ENCODE measurements at regions not wholly inside any gene's neighbourhood (a gene's known extent, or its start where the extent isn't known, plus 50 kb on each side); places are given as distances from the start of the nearest gene placed in this dataset.

DNA sequence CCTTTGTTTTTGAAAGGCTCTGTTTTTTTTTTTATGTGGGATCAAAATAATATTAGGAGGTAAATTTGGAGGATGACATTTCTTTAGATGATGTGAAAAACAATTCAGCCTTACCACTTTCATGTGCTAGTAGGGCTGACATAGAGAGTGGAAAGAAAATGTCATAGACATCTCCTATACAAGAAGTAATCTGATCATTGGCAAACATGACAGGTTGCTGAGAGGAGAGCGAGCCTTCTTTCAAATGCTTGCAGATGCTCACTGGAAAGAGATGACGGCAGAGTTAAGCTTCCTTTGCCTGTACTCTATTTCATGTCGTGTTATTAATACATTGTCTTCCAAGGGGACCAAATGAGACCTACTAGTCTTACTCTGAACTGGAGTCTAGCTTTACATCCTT, 160.1 kb upstream of the DAP start:
- no peak for DNase-seq (ENCODE audit: low read depth)
- no peak overlapping the region for H3K4me3 ChIP-seq (ENCODE audit: low read depth, low read length)
- no peak for TF ChIP-seq CTCF (conservative IDR thresholded peaks at IDR 0.05; ENCODE audit: low read depth, low read length)

DNA sequence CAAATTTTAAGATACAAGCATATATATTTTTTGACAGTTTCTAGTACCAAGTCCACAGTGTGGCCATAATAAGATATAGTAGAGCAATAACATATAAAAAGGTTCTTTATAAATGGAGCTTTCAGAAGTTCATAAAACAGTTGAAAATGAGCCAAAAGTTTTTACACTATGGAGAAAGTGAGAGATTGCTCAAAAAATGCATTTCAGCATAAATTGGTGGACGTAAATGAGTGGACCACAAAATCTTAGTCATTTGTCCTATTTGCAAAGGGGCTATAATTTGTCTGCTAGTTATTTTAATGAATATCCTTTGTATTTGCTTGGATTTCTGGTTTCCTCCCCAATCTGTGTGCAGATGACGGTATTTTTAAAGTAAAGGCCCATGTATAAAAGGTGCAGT, 159.4 kb upstream of the DAP start:
- no peak for TF ChIP-seq CTCF (conservative IDR thresholded peaks at IDR 0.05; ENCODE audit: low read depth, low read length)
- no peak for DNase-seq (ENCODE audit: low read depth)
- no peak overlapping the region for H3K4me3 ChIP-seq (ENCODE audit: low read depth, low read length)

DNA sequence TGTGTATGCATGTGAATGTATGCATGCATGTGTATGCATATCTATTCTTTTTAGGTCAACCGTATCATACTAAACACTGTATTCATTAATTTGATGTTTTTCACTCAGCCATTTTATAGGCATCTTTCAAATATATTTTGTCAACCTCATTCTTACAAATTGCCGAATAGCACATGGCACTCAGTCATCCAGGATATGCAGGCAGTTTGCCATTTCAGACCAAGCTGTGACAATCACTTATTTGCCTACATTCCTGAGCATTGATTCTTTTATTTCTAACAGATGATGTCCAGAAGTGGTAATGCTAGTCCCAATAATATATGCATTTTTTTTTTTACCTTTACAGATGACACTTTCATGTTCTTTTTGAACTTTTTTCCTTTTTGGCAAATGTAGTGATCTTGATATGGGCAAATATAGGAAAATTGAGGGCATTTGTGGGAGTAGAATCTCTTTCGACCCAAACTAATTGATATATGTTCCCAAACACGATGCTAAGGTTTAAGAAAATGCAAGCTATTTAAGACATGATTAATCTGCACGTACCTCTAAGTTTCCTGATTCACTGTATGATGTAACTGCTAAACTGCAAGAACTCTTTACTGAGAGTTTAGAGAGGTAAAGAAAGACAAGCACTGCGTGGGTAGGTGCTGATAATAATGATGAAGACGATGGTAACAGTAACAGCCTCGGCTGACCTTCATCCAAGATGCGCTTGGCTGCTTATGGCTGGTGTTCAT, 153.9 kb upstream of the DAP start:
- H3K4me3 ChIP-seq (ENCODE audit: low read depth, low read length), result no peak overlapping the region

GRCh38 chr5:10913841-10914240, 152.8 kb upstream of the DAP start:
- TF ChIP-seq CTCF (conservative IDR thresholded peaks at IDR 0.05; ENCODE audit: low read depth, low read length), result no peak
- H3K4me3 ChIP-seq (ENCODE audit: low read depth, low read length), result no peak overlapping the region
- peak; percentile 42 for DNase-seq (ENCODE audit: low read depth)

More for the DNA sequence above, 153.9 kb upstream of the DAP start:
- DNase-seq (ENCODE audit: low read depth), result no peak
- no peak for TF ChIP-seq CTCF (conservative IDR thresholded peaks at IDR 0.05; ENCODE audit: low read depth, low read length)

GRCh38 chr5:10913181-10913810, 152.3 kb upstream of the DAP start:
- no peak overlapping the region for H3K4me3 ChIP-seq (ENCODE audit: low read depth, low read length)
- no peak for TF ChIP-seq CTCF (conservative IDR thresholded peaks at IDR 0.05; ENCODE audit: low read depth, low read length)

DNA sequence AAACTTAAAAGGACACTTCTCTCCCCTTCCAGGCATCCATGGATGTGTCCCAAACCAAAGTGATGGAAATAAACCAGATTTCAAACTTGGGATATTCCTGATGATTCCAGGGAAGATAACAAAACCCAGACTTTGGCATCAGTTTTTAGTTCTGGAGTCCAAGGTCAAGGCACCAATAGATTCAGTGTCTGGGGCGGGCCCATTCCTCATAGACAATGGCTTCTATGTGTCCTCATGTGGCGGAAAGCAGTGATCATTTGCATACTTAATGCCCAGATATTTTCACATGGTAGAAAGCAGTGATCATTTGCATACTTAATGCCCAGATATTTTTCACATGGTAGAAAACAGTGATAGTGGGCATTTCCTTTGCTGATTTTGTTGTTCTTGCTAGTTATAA, 151.4 kb upstream of the DAP start:
- no peak for DNase-seq (ENCODE audit: low read depth)
- TF ChIP-seq CTCF (conservative IDR thresholded peaks at IDR 0.05; ENCODE audit: low read depth, low read length), result no peak
- no peak overlapping the region for H3K4me3 ChIP-seq (ENCODE audit: low read depth, low read length)

More at GRCh38 chr5:10913181-10913810, 152.3 kb upstream of the DAP start:
- DNase-seq (ENCODE audit: low read depth), result no peak

- DNase-seq (ENCODE audit: low read depth), result no peak
- no peak for TF ChIP-seq CTCF (conservative IDR thresholded peaks at IDR 0.05; ENCODE audit: low read depth, low read length)
- H3K4me3 ChIP-seq (ENCODE audit: low read depth, low read length), result no peak overlapping the region
Measured at GRCh38 chr5:10910261-10910660, 149.2 kb upstream of the DAP start.
